GM12875 (cell line): ENCODE measurements at regions not wholly inside any gene's neighbourhood (a gene's known extent, or its start where the extent isn't known, plus 50 kb on each side); places are given as distances from the start of the nearest gene placed in this dataset.
"Not testable (repeated sequence)": the region's sequence is repeated elsewhere in the genome, so short reads cannot be mapped to it uniquely, and the experiment has no call there.

ENCODE experiments used
- H3K4me3 ChIP-seq: one replicate; pipeline ENCODE4 v1.5.1; 2011; ENCODE audit warnings: low read depth, low read length, control low read depth
- TF ChIP-seq, protein P1 (sequence below): IDR thresholded peaks from 2 replicates; pipeline ENCODE4 v1.5.1; 2011; ENCODE audit warnings: low read depth, mild to moderate bottlenecking, control low read depth, inconsistent platforms, low read length, moderate library complexity, borderline replicate concordance; ENCODE audit not compliant: insufficient read depth

- H3K4me3 ChIP-seq: no peak overlapping the region
Measured at GRCh38 chr1:87428367-87428766, 99.7 kb downstream of the LMO4 start.

DNA sequence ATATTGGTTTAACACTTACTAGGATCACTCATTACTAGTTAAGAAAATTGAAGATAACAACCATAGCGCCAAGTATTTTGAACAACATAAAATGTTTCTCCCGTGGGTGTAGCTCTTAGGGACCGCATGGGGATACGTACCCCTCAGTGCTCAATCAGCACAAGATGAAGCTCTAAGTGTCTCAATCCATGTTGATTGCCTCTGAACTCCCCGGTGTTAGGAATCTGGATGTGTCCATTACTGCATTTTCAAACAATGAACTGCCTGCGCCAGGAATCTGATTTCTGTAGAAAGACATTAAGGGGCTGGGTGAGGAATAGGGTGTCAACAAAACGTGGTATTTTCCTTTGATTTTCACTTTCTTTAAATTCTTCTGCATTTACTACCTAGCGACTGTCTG is 100.2 kb downstream of the LMO4 start:
- TF ChIP-seq, protein P1, sequence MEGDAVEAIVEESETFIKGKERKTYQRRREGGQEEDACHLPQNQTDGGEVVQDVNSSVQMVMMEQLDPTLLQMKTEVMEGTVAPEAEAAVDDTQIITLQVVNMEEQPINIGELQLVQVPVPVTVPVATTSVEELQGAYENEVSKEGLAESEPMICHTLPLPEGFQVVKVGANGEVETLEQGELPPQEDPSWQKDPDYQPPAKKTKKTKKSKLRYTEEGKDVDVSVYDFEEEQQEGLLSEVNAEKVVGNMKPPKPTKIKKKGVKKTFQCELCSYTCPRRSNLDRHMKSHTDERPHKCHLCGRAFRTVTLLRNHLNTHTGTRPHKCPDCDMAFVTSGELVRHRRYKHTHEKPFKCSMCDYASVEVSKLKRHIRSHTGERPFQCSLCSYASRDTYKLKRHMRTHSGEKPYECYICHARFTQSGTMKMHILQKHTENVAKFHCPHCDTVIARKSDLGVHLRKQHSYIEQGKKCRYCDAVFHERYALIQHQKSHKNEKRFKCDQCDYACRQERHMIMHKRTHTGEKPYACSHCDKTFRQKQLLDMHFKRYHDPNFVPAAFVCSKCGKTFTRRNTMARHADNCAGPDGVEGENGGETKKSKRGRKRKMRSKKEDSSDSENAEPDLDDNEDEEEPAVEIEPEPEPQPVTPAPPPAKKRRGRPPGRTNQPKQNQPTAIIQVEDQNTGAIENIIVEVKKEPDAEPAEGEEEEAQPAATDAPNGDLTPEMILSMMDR: no peak
- H3K4me3 ChIP-seq: no peak overlapping the region

More at GRCh38 chr1:87428367-87428766, 99.7 kb downstream of the LMO4 start:
- TF ChIP-seq, protein P1: no peak

DNA sequence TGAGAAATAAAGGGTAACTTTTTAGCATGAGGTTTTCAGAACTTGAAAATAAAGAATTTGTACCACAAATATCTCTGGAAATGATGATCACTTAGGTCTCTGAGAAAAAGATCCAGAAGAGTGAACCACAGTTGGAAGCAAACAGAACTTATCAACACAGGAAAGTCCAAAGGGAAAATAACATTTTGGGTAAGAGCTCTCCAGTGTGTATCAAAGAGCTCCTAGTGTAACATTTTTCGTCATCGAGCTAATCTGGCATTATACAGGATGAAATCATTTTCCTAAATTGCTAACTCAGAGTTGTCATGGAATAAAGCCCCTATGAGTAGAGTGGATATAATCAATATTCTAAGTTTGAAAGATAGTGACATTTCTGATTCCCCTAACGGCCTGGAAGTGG is 104.0 kb downstream of the LMO4 start:
- TF ChIP-seq, protein P1: no peak
- H3K4me3 ChIP-seq: no peak overlapping the region

DNA sequence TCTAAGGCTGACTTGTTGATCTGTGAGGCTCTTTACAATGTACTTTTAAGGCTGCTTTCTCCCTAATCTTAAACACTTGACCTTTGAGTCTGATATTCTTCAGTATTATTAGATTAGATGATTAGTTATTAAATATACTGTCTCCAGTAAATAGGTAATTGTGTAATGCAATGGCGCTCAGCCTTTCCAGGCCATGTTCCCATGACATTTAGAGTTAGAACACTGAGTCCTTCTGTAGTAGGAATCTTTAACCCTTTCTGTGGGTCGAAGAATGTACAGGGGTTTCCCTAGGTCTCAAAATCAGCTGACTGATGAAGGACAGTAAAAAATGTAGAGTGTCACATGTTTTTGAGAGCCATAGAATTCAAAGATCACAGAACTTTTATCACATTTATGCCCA is 104.4 kb downstream of the LMO4 start:
- H3K4me3 ChIP-seq: not testable (repeated sequence)

GRCh38 chr1:87435484-87435883 is 106.8 kb downstream of the LMO4 start:
- TF ChIP-seq, protein P1: no peak
- no peak overlapping the region for H3K4me3 ChIP-seq

DNA sequence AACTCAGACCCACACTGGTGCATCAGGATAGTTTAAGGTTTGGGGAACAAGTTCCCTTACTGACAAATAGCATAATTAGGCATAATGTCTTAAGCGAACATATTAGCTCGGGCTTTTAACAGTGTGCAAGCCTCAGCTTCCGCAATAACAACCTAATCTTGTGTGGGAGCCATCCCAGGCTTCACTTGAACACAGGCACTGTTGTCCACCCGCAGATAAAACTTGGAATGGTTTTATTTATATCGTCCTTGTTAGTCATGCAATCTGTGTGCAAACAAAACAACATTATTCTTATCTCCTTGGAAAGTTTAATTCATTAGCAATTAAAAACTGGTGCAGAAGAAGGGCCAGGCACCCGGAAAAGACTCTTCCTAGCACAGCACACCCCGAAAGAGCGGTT is 107.4 kb downstream of the LMO4 start:
- not testable (repeated sequence) for H3K4me3 ChIP-seq

DNA sequence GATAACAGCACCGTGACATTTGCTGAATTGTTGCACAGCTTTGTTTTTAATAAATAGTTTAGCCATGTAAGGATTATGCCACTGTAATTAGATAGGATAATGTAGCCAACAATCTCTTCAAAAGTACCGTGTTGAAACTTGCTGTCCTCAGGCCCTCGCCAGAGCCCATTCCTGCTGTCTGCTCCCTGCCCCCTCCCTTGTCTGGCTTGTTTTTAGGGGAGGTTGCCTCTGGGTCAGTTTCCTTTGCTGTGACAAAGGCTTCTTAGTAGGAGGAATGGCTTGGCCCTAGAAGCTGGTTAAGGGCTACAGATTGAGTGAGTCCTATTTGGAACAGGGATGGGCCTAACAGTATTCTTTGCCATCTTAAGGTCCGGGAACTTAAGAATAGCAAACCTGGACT is 107.9 kb downstream of the LMO4 start:
- TF ChIP-seq, protein P1: no peak

GRCh38 chr1:87437663-87438295 is 109.1 kb downstream of the LMO4 start:
- H3K4me3 ChIP-seq: no peak overlapping the region
- TF ChIP-seq, protein P1: no peak

More for the DNA sequence above, 107.9 kb downstream of the LMO4 start:
- H3K4me3 ChIP-seq: no peak overlapping the region
